SK-N-SH (cell line): ENCODE measurements at regions not wholly inside any gene's neighbourhood (a gene's known extent, or its start where the extent isn't known, plus 50 kb on each side); places are given as distances from the start of the nearest gene placed in this dataset.

Experiments
- CTCF ChIA-PET: fragments of 300-600, 350-600 bp; formaldehyde crosslinking; extraction: SDS; loops from one replicate; lab custom pipeline; 2021; lab: Yijun Ruan, JAX
- POLR2A ChIA-PET: fragments of 350-600 bp; sonication (Branson Sonifier 250); formaldehyde crosslinking; extraction: SDS; loops from one replicate; lab custom pipeline; 2020; ENCODE audit warnings: antibody characterized with exemption, inconsistent platforms; lab: Yijun Ruan, JAX
- DNase-seq: peaks from one replicate; pipeline ENCODE4 v3.0.0; 2012
- H2AFZ ChIP-seq: fragments of 200-600 bp; sonication (generic); 2 replicates; pipeline ENCODE4 v1.8.1; 2016; ENCODE audit warnings: antibody characterized with exemption, mild to moderate bottlenecking, low read depth
- H3F3A ChIP-seq: fragments of 200-600 bp; sonication (generic); replicated peaks from 2 replicates; pipeline ENCODE3; 2016; ENCODE audit warnings: antibody characterized with exemption, mild to moderate bottlenecking; ENCODE audit not compliant: insufficient read depth
- H3K27ac ChIP-seq, 2 experiments: fragments of 200-500 bp in 1 of 2; fragments of 200-600 bp in 1 of 2; sonication (Bioruptor generic) in 1 of 2; sonication (generic), shearing (Covaris generic) in 1 of 2; 2 replicates each; pipeline versions ENCODE4 v1.5.1 to v1.6.1; 2014 to 2016; ENCODE audit warnings: low read depth in 2 of 2, inconsistent platforms in 1 of 2, low read length in 1 of 2, mild to moderate bottlenecking in 1 of 2, mixed read lengths in 1 of 2
- H3K27me3 ChIP-seq: fragments of 200-600 bp; sonication (generic), shearing (Covaris generic); 2 replicates; pipeline ENCODE4 v1.6.1; 2016; ENCODE audit warnings: mixed run types; ENCODE audit not compliant: insufficient read depth
- H3K36me3 ChIP-seq, 2 experiments: fragments of 200-500 bp in 1 of 2; fragments of 200-600 bp in 1 of 2; sonication (Bioruptor generic) in 1 of 2; sonication (generic) in 1 of 2; replicated peaks in 1 of 2; 2 replicates each; pipeline versions ENCODE3 to v1.5.1; 2014 to 2016; ENCODE audit warnings: low read length in 1 of 2, mild to moderate bottlenecking in 1 of 2; ENCODE audit not compliant: insufficient read depth in 2 of 2, control insufficient read depth in 1 of 2
- H3K4me1 ChIP-seq, 2 experiments: fragments of 200-500 bp in 1 of 2; fragments of 200-600 bp in 1 of 2; sonication (Bioruptor generic) in 1 of 2; sonication (generic), shearing (Covaris generic) in 1 of 2; 2 replicates each; pipeline versions ENCODE4 v1.5.1 to v1.6.1; 2014 to 2016; ENCODE audit warnings: low read depth in 1 of 2, low read length in 1 of 2, mixed run types in 1 of 2; ENCODE audit not compliant: insufficient read depth in 2 of 2, control insufficient read depth in 1 of 2
- H3K4me2 ChIP-seq: fragments of 200-600 bp; sonication (generic), shearing (Covaris generic); 2 replicates; pipeline ENCODE4 v1.6.1; 2017; ENCODE audit warnings: mixed run types
- H3K4me3 ChIP-seq, 2 experiments: fragments of 200-500 bp in 1 of 2; fragments of 200-600 bp in 1 of 2; sonication (Bioruptor generic) in 1 of 2; sonication (generic), shearing (Covaris generic) in 1 of 2; 2 replicates each; pipeline versions ENCODE4 v1.5.1 to v1.8.1; 2014 to 2016; ENCODE audit warnings: low read depth in 2 of 2, inconsistent platforms in 1 of 2, low read length in 1 of 2, mild to moderate bottlenecking in 1 of 2, mixed read lengths in 1 of 2, moderate library complexity in 1 of 2
- H3K79me2 ChIP-seq: fragments of 200-600 bp; sonication (generic); 2 replicates; pipeline ENCODE4 v1.8.1; 2017; ENCODE audit warnings: mild to moderate bottlenecking; ENCODE audit not compliant: insufficient read depth
- H3K9ac ChIP-seq: fragments of 200-600 bp; sonication (generic); 2 replicates; pipeline ENCODE4 v1.6.1; 2017; ENCODE audit warnings: mixed run types
- H3K9me2 ChIP-seq: fragments of 200-600 bp; sonication (generic); 2 replicates; pipeline ENCODE4 v1.6.1; 2017; ENCODE audit warnings: mixed run types
- H3K9me3 ChIP-seq: fragments of 200-600 bp; sonication (generic); 2 replicates; pipeline ENCODE4 v1.6.1; 2017; ENCODE audit warnings: mixed run types, mild to moderate bottlenecking, moderate library complexity
- H4K20me1 ChIP-seq: fragments of 200-600 bp; sonication (generic); 2 replicates; pipeline ENCODE4 v1.6.1; 2017; ENCODE audit warnings: mild to moderate bottlenecking, mixed run types; ENCODE audit not compliant: insufficient read depth
- FOXJ3 ChIP-seq: sonication (generic); formaldehyde crosslinking; IDR thresholded peaks from 2 replicates; pipeline ENCODE4 v1.5.1; 2020; ENCODE audit warnings: mild to moderate bottlenecking, missing genetic modification reagents
- POLR2AphosphoS5 ChIP-seq: IDR thresholded peaks from 2 replicates; pipeline ENCODE4 v1.6.1; 2012; ENCODE audit warnings: low read depth, low read length
- RFX5 ChIP-seq: IDR thresholded peaks from 2 replicates; pipeline ENCODE4 v1.6.1; 2012; ENCODE audit warnings: mild to moderate bottlenecking, improper control_type of control experiment, low read length
- YY1 ChIP-seq: IDR thresholded peaks from 2 replicates; pipeline ENCODE4 v1.4.0; 2012; ENCODE audit warnings: low read depth, mild to moderate bottlenecking
- WGBS: methylation state at CpG from one replicate; pipeline ENCODE4 v1.1.6; 2017; ENCODE audit warnings: low lambda C conversion rate; 5-methylcytosine and 5-hydroxymethylcytosine counted together
- TF ChIP-seq, protein P1 (sequence below): fragments of 200-600 bp; sonication (generic); IDR thresholded peaks from 2 replicates; pipeline ENCODE4 v1.6.1; 2017; ENCODE audit warnings: antibody characterized with exemption, mild to moderate bottlenecking, moderate library complexity
- TF ChIP-seq, protein P2 (sequence below): IDR thresholded peaks from 2 replicates; pipeline ENCODE4 v1.4.0; 2012; ENCODE audit warnings: low read depth, borderline replicate concordance
- TF ChIP-seq, protein P3 (sequence below): IDR thresholded peaks from 2 replicates; pipeline ENCODE4 v1.4.0; 2012; ENCODE audit warnings: low read depth, borderline replicate concordance

DNA sequence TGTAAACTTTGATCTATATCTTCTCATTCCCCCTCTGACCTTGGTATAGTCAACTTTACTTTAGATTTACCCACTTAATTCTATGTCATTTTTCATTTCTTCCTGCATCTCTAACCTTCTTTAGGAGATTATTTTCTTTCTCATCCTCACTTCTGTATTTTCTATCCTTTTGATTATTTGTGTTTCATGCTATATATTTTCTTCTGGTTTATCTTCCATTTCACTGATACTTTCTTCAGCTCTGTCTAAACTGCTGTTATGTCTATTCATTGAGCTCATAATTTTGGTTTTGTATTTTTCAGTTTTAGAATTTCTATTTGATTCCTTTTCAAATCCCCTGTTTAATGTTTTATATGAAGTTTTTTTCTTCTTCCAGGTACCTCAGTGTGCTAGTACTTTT lies 171.1 kb upstream of the LYZL1 start:
- no peaks in the 10 kb centered on the region for H3K79me2 ChIP-seq
- ChIA-PET POLR2A (interaction anchor here (0.7 kb wide), 1 partner anchor 27 kb away, joined by 3 read pairs; no protein-coding TSS in a partner anchor), CTCF (interaction anchor here (1.6 to 3.3 kb wide), 3 partner anchors 11 to 454 kb away, joined by 5 to 15 read pairs (median 10); no protein-coding TSS in a partner anchor)
- H3K4me1 ChIP-seq = peaks cover 6 to 17% of the 10 kb centered on the region in 2 experiments; a peak in 3 of 4 replicates
- H2AFZ ChIP-seq = no peak overlapping the region
- H3K9me3 ChIP-seq = peaks cover 4% of the 10 kb centered on the region; the same call in 1 of the 2 replicates
- H3K27ac ChIP-seq = no peak overlapping the region
- H3K36me3 ChIP-seq = no peaks in the 10 kb centered on the region
- no peak overlapping the region for H3K4me2 ChIP-seq
- H3K4me3 ChIP-seq = no peak overlapping the region
- H3F3A ChIP-seq = peaks cover 3% of the 10 kb centered on the region
- H4K20me1 ChIP-seq = no peaks in the 10 kb centered on the region
- no peaks in the 10 kb centered on the region; the same call in 1 of the 2 replicates for H3K27me3 ChIP-seq
- DNase-seq = no peak
- TF ChIP-seq, protein P1, sequence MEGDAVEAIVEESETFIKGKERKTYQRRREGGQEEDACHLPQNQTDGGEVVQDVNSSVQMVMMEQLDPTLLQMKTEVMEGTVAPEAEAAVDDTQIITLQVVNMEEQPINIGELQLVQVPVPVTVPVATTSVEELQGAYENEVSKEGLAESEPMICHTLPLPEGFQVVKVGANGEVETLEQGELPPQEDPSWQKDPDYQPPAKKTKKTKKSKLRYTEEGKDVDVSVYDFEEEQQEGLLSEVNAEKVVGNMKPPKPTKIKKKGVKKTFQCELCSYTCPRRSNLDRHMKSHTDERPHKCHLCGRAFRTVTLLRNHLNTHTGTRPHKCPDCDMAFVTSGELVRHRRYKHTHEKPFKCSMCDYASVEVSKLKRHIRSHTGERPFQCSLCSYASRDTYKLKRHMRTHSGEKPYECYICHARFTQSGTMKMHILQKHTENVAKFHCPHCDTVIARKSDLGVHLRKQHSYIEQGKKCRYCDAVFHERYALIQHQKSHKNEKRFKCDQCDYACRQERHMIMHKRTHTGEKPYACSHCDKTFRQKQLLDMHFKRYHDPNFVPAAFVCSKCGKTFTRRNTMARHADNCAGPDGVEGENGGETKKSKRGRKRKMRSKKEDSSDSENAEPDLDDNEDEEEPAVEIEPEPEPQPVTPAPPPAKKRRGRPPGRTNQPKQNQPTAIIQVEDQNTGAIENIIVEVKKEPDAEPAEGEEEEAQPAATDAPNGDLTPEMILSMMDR = no peak
- TF ChIP-seq RFX5 = no peak
- no peak overlapping the region for H3K9ac ChIP-seq
- H3K9me2 ChIP-seq = no peaks in the 10 kb centered on the region

DNA sequence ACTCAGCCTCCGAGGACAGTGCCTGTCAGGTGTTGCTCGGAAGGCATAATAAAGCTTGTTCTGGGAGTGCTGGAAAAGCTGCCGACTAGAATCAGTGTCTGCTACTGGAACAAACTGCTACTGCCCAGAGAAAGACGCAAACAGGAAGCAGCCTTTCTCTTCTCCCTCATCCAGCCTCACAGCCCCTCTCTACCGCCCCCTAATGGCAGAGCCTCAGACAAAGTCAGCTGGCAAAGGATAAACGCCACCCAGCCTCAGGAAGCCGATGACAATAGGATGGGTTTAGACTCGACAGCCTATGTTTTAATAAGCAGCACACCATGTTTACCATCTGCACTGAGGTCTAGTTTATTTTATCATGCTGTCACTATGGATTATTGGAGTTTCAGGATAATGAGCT lies 169.5 kb upstream of the LYZL1 start:
- H3K9ac ChIP-seq = no peak overlapping the region
- no peak for DNase-seq
- no peaks in the 10 kb centered on the region for H3K27me3 ChIP-seq
- H3K79me2 ChIP-seq = no peaks in the 10 kb centered on the region
- ChIA-PET POLR2A (interaction anchor here (0.6 kb wide), 1 partner anchor 14 kb away, joined by 3 read pairs; no protein-coding TSS in a partner anchor), CTCF (interaction anchor here (0.7 to 3.3 kb wide), 4 partner anchors 10 to 456 kb away, joined by 3 to 15 read pairs (median 7); no protein-coding TSS in a partner anchor)
- 73% methylated on average over 7 of the region's 8 CpGs for WGBS
- no peaks in the 10 kb centered on the region for H3K9me2 ChIP-seq
- H3K36me3 ChIP-seq = no peaks in the 10 kb centered on the region
- no peak overlapping the region for H3K4me3 ChIP-seq
- H3K4me1 ChIP-seq = peaks cover 4 to 6% of the 10 kb centered on the region in 2 experiments; a peak in 3 of 4 replicates
- H3K27ac ChIP-seq = no peak overlapping the region
- H3K9me3 ChIP-seq = peaks cover 4% of the 10 kb centered on the region; the same call in 1 of the 2 replicates
- TF ChIP-seq FOXJ3 (CRISPR knock-in tag) (no peak), YY1 (no peak), POLR2AphosphoS5 (no peak)
- TF ChIP-seq, protein P1 = peak; percentile 28; the same call in 1 of the 2 replicates
- TF ChIP-seq, protein P2, sequence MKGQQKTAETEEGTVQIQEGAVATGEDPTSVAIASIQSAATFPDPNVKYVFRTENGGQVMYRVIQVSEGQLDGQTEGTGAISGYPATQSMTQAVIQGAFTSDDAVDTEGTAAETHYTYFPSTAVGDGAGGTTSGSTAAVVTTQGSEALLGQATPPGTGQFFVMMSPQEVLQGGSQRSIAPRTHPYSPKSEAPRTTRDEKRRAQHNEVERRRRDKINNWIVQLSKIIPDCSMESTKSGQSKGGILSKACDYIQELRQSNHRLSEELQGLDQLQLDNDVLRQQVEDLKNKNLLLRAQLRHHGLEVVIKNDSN = no peak
- TF ChIP-seq, protein P3, sequence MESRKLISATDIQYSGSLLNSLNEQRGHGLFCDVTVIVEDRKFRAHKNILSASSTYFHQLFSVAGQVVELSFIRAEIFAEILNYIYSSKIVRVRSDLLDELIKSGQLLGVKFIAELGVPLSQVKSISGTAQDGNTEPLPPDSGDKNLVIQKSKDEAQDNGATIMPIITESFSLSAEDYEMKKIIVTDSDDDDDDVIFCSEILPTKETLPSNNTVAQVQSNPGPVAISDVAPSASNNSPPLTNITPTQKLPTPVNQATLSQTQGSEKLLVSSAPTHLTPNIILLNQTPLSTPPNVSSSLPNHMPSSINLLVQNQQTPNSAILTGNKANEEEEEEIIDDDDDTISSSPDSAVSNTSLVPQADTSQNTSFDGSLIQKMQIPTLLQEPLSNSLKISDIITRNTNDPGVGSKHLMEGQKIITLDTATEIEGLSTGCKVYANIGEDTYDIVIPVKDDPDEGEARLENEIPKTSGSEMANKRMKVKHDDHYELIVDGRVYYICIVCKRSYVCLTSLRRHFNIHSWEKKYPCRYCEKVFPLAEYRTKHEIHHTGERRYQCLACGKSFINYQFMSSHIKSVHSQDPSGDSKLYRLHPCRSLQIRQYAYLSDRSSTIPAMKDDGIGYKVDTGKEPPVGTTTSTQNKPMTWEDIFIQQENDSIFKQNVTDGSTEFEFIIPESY = no peak
- H3F3A ChIP-seq = peaks cover 3% of the 10 kb centered on the region
- no peaks in the 10 kb centered on the region for H4K20me1 ChIP-seq
- no peak overlapping the region for H3K4me2 ChIP-seq
- H2AFZ ChIP-seq = no peak overlapping the region
